ENCODE measurements at regions not wholly inside any gene's neighbourhood (a gene's known extent, or its start where the extent isn't known, plus 50 kb on each side); places are given as distances from the start of the nearest gene placed in this dataset.

- CTCF ChIA-PET = interaction anchor here (0.6 kb wide), 1 partner anchor 1257 kb away, joined by 3 read pairs; no protein-coding TSS in a partner anchor
These were observed 417.8 kb upstream of the TOM1L1 start for GRCh38 chr17:54482843-54483242.

GRCh38 chr17:54493691-54494090, 407.0 kb upstream of the TOM1L1 start:
- ChIA-PET POLR2A (ENCODE audit: low non-redundant PET) (no interaction called here), CTCF (no interaction called here)
- H3K27ac ChIP-seq = no peak overlapping the region
- TF ChIP-seq CTCF (conservative IDR thresholded peaks at IDR 0.05; ENCODE audit: low read depth) = no peak
- no peak for DNase-seq (ENCODE audit: low spot score)

More at GRCh38 chr17:54482843-54483242, 417.8 kb upstream of the TOM1L1 start:
- no peak for DNase-seq (ENCODE audit: low spot score)
- no peak for TF ChIP-seq CTCF (conservative IDR thresholded peaks at IDR 0.05; ENCODE audit: low read depth)
- no peak overlapping the region for H3K27ac ChIP-seq
- POLR2A ChIA-PET (ENCODE audit: low non-redundant PET) = no interaction called here

- CTCF ChIA-PET = no interaction called here
- TF ChIP-seq CTCF (conservative IDR thresholded peaks at IDR 0.05; ENCODE audit: low read depth) = no peak
- no peak overlapping the region for H3K27ac ChIP-seq
- no peak for DNase-seq (ENCODE audit: low spot score)
- POLR2A ChIA-PET (ENCODE audit: low non-redundant PET) = no interaction called here
These were observed 405.6 kb upstream of the TOM1L1 start for GRCh38 chr17:54494721-54495715.

- TF ChIP-seq CTCF (conservative IDR thresholded peaks at IDR 0.05; ENCODE audit: low read depth) = no peak
- POLR2A ChIA-PET (ENCODE audit: low non-redundant PET) = no interaction called here
- CTCF ChIA-PET = no interaction called here
These were observed 395.2 kb upstream of the TOM1L1 start for GRCh38 chr17:54505404-54505803.

GRCh38 chr17:54518706-54519105, 381.9 kb upstream of the TOM1L1 start:
- ChIA-PET POLR2A (ENCODE audit: low non-redundant PET) (no interaction called here), CTCF (no interaction called here)
- no peak overlapping the region for H3K27ac ChIP-seq
- DNase-seq (ENCODE audit: low spot score) = no peak
- no peak for TF ChIP-seq CTCF (conservative IDR thresholded peaks at IDR 0.05; ENCODE audit: low read depth)

More at GRCh38 chr17:54505404-54505803, 395.2 kb upstream of the TOM1L1 start:
- no peak overlapping the region for H3K27ac ChIP-seq
- no peak for DNase-seq (ENCODE audit: low spot score)

GRCh38 chr17:54521137-54521536, 379.5 kb upstream of the TOM1L1 start:
- no peak overlapping the region for H3K27ac ChIP-seq
- no peak for TF ChIP-seq CTCF (conservative IDR thresholded peaks at IDR 0.05; ENCODE audit: low read depth)
- ChIA-PET POLR2A (ENCODE audit: low non-redundant PET) (no interaction called here), CTCF (no interaction called here)
- no peak for DNase-seq (ENCODE audit: low spot score)
